NCI-H2107 treated with DMSO at 0.1 percent for 48 hours (cell line): ENCODE measurements at regions not wholly inside any gene's neighbourhood (a gene's known extent, or its start where the extent isn't known, plus 50 kb on each side); places are given as distances from the start of the nearest gene placed in this dataset.

Experiments used
- DNase-seq: peaks from one replicate; lab custom pipeline; 2025; ENCODE audit not compliant: unreplicated experiment; lab: John Stamatoyannopoulos, UW

GRCh38 chr5:98415663-98416062, 357.8 kb upstream of the RGMB start:
- DNase-seq, result no peak

- DNase-seq, result no peak
These were observed 356.9 kb upstream of the RGMB start for GRCh38 chr5:98416541-98416940.

- DNase-seq, result no peak
These were observed 353.6 kb upstream of the RGMB start for GRCh38 chr5:98419825-98420224.

GRCh38 chr5:98424681-98425450, 348.6 kb upstream of the RGMB start:
- DNase-seq, result no peak

GRCh38 chr5:98425640-98426039, 347.8 kb upstream of the RGMB start:
- DNase-seq, result no peak

- DNase-seq, result no peak
These were observed 344.7 kb upstream of the RGMB start for GRCh38 chr5:98428806-98429205.

GRCh38 chr5:98432378-98432777, 341.1 kb upstream of the RGMB start:
- no peak for DNase-seq

- no peak for DNase-seq
These were observed 340.4 kb upstream of the RGMB start for GRCh38 chr5:98433022-98433421.

GRCh38 chr5:98433673-98434072, 339.8 kb upstream of the RGMB start:
- no peak for DNase-seq

GRCh38 chr5:98436667-98437066, 336.8 kb upstream of the RGMB start:
- no peak for DNase-seq

- no peak for DNase-seq
These were observed 331.0 kb upstream of the RGMB start for GRCh38 chr5:98442448-98442847.

GRCh38 chr5:98443881-98444280, 329.6 kb upstream of the RGMB start:
- no peak for DNase-seq

- DNase-seq, result no peak
These were observed 320.2 kb upstream of the RGMB start for GRCh38 chr5:98453296-98453695.

- DNase-seq, result no peak
These were observed 319.1 kb upstream of the RGMB start for GRCh38 chr5:98454407-98454806.

GRCh38 chr5:98454904-98455303, 318.6 kb upstream of the RGMB start:
- DNase-seq, result no peak

GRCh38 chr5:98455665-98456064, 317.8 kb upstream of the RGMB start:
- no peak for DNase-seq

GRCh38 chr5:98458004-98458403, 315.5 kb upstream of the RGMB start:
- DNase-seq, result no peak

- DNase-seq, result no peak
These were observed 314.7 kb upstream of the RGMB start for GRCh38 chr5:98458726-98459125.

GRCh38 chr5:98460536-98460935, 312.9 kb upstream of the RGMB start:
- DNase-seq, result no peak

GRCh38 chr5:98461485-98461884, 312.0 kb upstream of the RGMB start:
- no peak for DNase-seq

GRCh38 chr5:98463222-98463621, 310.2 kb upstream of the RGMB start:
- no peak for DNase-seq

GRCh38 chr5:98463676-98464075, 309.8 kb upstream of the RGMB start:
- DNase-seq, result no peak

- no peak for DNase-seq
These were observed 308.6 kb upstream of the RGMB start for GRCh38 chr5:98464737-98465330.
